GM12864 (cell line): ENCODE measurements at regions not wholly inside any gene's neighbourhood (a gene's known extent, or its start where the extent isn't known, plus 50 kb on each side); places are given as distances from the start of the nearest gene placed in this dataset.

Experiments used
- DNase-seq: peaks from one replicate; pipeline ENCODE4 v3.0.0-alpha.2; 2011; ENCODE audit warnings: low read depth
- H3K4me3 ChIP-seq: 2 replicates; pipeline ENCODE4 v1.5.1; 2011; ENCODE audit warnings: mild to moderate bottlenecking, low read depth, low read length, control low read depth
- CTCF ChIP-seq: IDR thresholded peaks from 2 replicates; pipeline ENCODE4 v1.5.1; 2011; ENCODE audit warnings: low read depth, mild to moderate bottlenecking, moderate library complexity, low read length, control low read depth, inconsistent platforms; ENCODE audit errors: missing control alignments

- no peak overlapping the region for H3K4me3 ChIP-seq
- TF ChIP-seq CTCF: no peak
- no peak for DNase-seq
Measured at GRCh38 chr5:39779831-39780230, 355.1 kb upstream of the DAB2 start.

- DNase-seq: no peak
- no peak for TF ChIP-seq CTCF
- no peak overlapping the region for H3K4me3 ChIP-seq
Measured at GRCh38 chr5:39775797-39776365, 351.1 kb upstream of the DAB2 start.

- TF ChIP-seq CTCF: no peak
- H3K4me3 ChIP-seq: no peak overlapping the region
- DNase-seq: no peak
Measured at GRCh38 chr5:39775086-39775796, 350.5 kb upstream of the DAB2 start.

GRCh38 chr5:39774605-39775004, 349.8 kb upstream of the DAB2 start:
- DNase-seq: no peak
- TF ChIP-seq CTCF: no peak
- no peak overlapping the region for H3K4me3 ChIP-seq

- H3K4me3 ChIP-seq: no peak overlapping the region
- no peak for DNase-seq
- no peak for TF ChIP-seq CTCF
Measured at GRCh38 chr5:39772307-39772706, 347.5 kb upstream of the DAB2 start.

- no peak for DNase-seq
- H3K4me3 ChIP-seq: no peak overlapping the region
- no peak for TF ChIP-seq CTCF
Measured at GRCh38 chr5:39767916-39768315, 343.1 kb upstream of the DAB2 start.

GRCh38 chr5:39765366-39765765, 340.6 kb upstream of the DAB2 start:
- TF ChIP-seq CTCF: no peak
- no peak for DNase-seq
- H3K4me3 ChIP-seq: no peak overlapping the region
